ENCODE measurements at regions not wholly inside any gene's neighbourhood (a gene's known extent, or its start where the extent isn't known, plus 50 kb on each side); places are given as distances from the start of the nearest gene placed in this dataset.
"Not testable (repeated sequence)": the region's sequence is repeated elsewhere in the genome, so short reads cannot be mapped to it uniquely, and the experiment has no call there.

DNA sequence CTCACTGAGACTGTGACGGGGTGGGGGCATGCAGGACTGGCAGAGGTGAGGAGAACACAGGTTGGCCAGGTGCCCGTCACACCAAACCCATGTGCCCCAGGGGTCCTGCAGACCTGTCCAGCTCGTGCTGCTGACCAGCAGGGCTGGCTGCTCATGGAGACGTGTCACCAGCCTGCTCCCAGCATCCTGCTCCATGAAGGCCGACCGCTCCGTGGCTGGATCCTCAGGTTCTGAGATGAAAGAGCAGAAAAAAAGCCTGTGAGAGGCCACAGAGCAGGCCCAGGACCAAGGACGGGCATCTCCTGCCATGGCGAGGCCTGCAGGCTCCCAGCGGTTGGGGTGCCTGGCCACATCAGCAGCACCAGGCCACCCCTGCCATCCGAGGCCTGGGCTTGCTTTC is 71.7 kb upstream of the DRD5 start:
- Histone ChIP-seq H3K4me3 (replicated peaks in 1 of 3; ENCODE audit: insufficient read depth in 1 of 3, low read depth in 1 of 3, low read length in 3 of 3) (no peak overlapping the region), H3K79me2 (ENCODE audit: control insufficient read depth, insufficient read depth, low read length) (no peaks in the 10 kb centered on the region), H3K9me3 (replicated peaks; ENCODE audit: control insufficient read depth, insufficient read depth, low read length) (no peaks in the 10 kb centered on the region), H4K20me1 (replicated peaks; ENCODE audit: control insufficient read depth, extremely low read depth, insufficient read depth, low read length) (no peaks in the 10 kb centered on the region), H3K4me2 (ENCODE audit: insufficient read depth, low read length) (no peak overlapping the region), H3K9ac (replicated peaks; ENCODE audit: extremely low read depth, insufficient read depth, low read length) (no peak overlapping the region), H3K4me1 (ENCODE audit: control insufficient read depth, extremely low read depth, insufficient read depth, low read length) (no peaks in the 10 kb centered on the region), H3K27me3 (ENCODE audit: control insufficient read depth in 2 of 2, insufficient read depth in 2 of 2, low read length in 2 of 2) (no peaks in the 10 kb centered on the region), H2AFZ (ENCODE audit: low read depth, low read length) (no peak overlapping the region), H3K9me1 (replicated peaks; ENCODE audit: control insufficient read depth, extremely low read depth, insufficient read depth, low read length) (no peaks in the 10 kb centered on the region), H3K36me3 (ENCODE audit: control insufficient read depth in 2 of 2, extremely low read depth in 1 of 2, insufficient read depth in 2 of 2, low read length in 2 of 2) (no peaks in the 10 kb centered on the region), H3K27ac (ENCODE audit: insufficient read depth, low read depth, low read length) (no peak overlapping the region)
- ChIA-PET POLR2A (no interaction called here), CTCF (no interaction called here)
- intact Hi-C loops (cut with micrococcal nuclease) (no loop called here), dilution Hi-C loops (cut with MboI; ENCODE audit: extremely low pct_ligation_motif_present, low sequenced_read_pairs) (no loop called here)
- no peak for DNase-seq (ENCODE audit: low read depth, low spot score)
- no peak for TF ChIP-seq MYC (IDR thresholded peaks at IDR 0.05; ENCODE audit: low read depth, low read length)
- no peak for TF ChIP-seq POLR2A (IDR thresholded peaks at IDR 0.05; ENCODE audit: low read depth, low read length)
- TF ChIP-seq, protein P1, sequence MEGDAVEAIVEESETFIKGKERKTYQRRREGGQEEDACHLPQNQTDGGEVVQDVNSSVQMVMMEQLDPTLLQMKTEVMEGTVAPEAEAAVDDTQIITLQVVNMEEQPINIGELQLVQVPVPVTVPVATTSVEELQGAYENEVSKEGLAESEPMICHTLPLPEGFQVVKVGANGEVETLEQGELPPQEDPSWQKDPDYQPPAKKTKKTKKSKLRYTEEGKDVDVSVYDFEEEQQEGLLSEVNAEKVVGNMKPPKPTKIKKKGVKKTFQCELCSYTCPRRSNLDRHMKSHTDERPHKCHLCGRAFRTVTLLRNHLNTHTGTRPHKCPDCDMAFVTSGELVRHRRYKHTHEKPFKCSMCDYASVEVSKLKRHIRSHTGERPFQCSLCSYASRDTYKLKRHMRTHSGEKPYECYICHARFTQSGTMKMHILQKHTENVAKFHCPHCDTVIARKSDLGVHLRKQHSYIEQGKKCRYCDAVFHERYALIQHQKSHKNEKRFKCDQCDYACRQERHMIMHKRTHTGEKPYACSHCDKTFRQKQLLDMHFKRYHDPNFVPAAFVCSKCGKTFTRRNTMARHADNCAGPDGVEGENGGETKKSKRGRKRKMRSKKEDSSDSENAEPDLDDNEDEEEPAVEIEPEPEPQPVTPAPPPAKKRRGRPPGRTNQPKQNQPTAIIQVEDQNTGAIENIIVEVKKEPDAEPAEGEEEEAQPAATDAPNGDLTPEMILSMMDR (IDR thresholded peaks at IDR 0.05; ENCODE audit: extremely low read depth in 1 of 2, insufficient read depth in 1 of 2, low read depth in 1 of 2, low read length in 2 of 2): no peak
- no peak for TF ChIP-seq POLR2AphosphoS5 (IDR thresholded peaks at IDR 0.05; ENCODE audit: insufficient read depth, low read depth, low read length)
- TF ChIP-seq JUN (IDR thresholded peaks at IDR 0.05; ENCODE audit: borderline replicate concordance, insufficient read depth, insufficient read length, low read depth): no peak
- TF ChIP-seq FOS (IDR thresholded peaks at IDR 0.05; ENCODE audit: borderline replicate concordance, insufficient read depth, low read length): no peak
- no peak for TF ChIP-seq GATA2 (IDR thresholded peaks at IDR 0.05; ENCODE audit: insufficient read depth, insufficient read length, low read depth, low read length)
- TF ChIP-seq, protein P2, sequence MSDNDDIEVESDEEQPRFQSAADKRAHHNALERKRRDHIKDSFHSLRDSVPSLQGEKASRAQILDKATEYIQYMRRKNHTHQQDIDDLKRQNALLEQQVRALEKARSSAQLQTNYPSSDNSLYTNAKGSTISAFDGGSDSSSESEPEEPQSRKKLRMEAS (IDR thresholded peaks at IDR 0.05; ENCODE audit: insufficient read depth, insufficient read length): no peak
- no peak for TF ChIP-seq EZH2 (IDR thresholded peaks at IDR 0.05; ENCODE audit: borderline replicate concordance, low read depth, low read length, severe bottlenecking)
- BruUV-seq (replicated peaks): no TSS peak
- no peak for FAIRE-seq

DNA sequence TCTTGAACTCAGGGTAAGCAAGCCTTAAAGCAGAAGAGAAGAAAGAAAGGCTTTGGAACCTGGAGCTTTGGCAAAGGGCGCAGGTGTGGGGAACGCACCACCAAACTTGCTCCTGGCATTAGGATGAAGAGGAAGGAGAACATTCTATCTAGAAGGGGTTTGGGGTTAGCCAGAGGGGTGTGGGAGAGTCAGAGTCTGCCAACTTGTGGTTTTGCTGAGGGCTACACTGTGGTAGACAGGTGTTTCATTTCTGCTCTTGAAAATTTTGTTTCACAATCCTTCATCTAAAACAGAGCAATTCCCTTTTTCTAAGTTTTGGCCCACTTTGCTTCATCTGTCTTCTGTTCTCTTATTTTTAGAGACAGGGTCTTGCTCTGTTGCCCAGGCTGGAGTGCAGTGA is 66.2 kb upstream of the DRD5 start:
- dilution Hi-C loops (cut with MboI; ENCODE audit: extremely low pct_ligation_motif_present, low sequenced_read_pairs); CTCF ChIA-PET; H3K9ac ChIP-seq (replicated peaks; ENCODE audit: extremely low read depth, insufficient read depth, low read length); H2AFZ ChIP-seq (ENCODE audit: low read depth, low read length); H3K27me3 ChIP-seq (ENCODE audit: control insufficient read depth in 2 of 2, insufficient read depth in 2 of 2, low read length in 2 of 2); intact Hi-C loops (cut with micrococcal nuclease); H3K79me2 ChIP-seq (ENCODE audit: control insufficient read depth, insufficient read depth, low read length); FAIRE-seq; H3K4me1 ChIP-seq (ENCODE audit: control insufficient read depth, extremely low read depth, insufficient read depth, low read length); H3K36me3 ChIP-seq (ENCODE audit: control insufficient read depth in 2 of 2, extremely low read depth in 1 of 2, insufficient read depth in 2 of 2, low read length in 2 of 2); H4K20me1 ChIP-seq (replicated peaks; ENCODE audit: control insufficient read depth, extremely low read depth, insufficient read depth, low read length); POLR2A ChIA-PET; H3K4me3 ChIP-seq (replicated peaks in 1 of 3; ENCODE audit: insufficient read depth in 1 of 3, low read depth in 1 of 3, low read length in 3 of 3); BruUV-seq (replicated peaks); H3K27ac ChIP-seq (ENCODE audit: insufficient read depth, low read depth, low read length); H3K4me2 ChIP-seq (ENCODE audit: insufficient read depth, low read length); H3K9me3 ChIP-seq (replicated peaks; ENCODE audit: control insufficient read depth, insufficient read depth, low read length); H3K9me1 ChIP-seq (replicated peaks; ENCODE audit: control insufficient read depth, extremely low read depth, insufficient read depth, low read length); DNase-seq (ENCODE audit: low read depth, low spot score): not testable (repeated sequence)

All from endothelial cell of umbilical vein (primary cell).